Smooth muscle cell (in vitro differentiated cells): ENCODE measurements at regions not wholly inside any gene's neighbourhood (a gene's known extent, or its start where the extent isn't known, plus 50 kb on each side); places are given as distances from the start of the nearest gene placed in this dataset.

Source experiments
- DNase-seq: peaks from one replicate; lab custom pipeline; 2025; ENCODE audit not compliant: unreplicated experiment; lab: John Stamatoyannopoulos, UW
- H2AFZ ChIP-seq: fragments of 200-600 bp; sonication (generic); 2 replicates; pipeline ENCODE4 v1.6.0; 2016; ENCODE audit warnings: antibody characterized with exemption, low read depth, mild to moderate bottlenecking
- H3F3A ChIP-seq: fragments of 200-600 bp; sonication (generic); 2 replicates; pipeline ENCODE4 v1.6.0; 2017; ENCODE audit warnings: antibody characterized with exemption, low read depth
- H3K27ac ChIP-seq: fragments of 200-600 bp; sonication (generic); 2 replicates; pipeline ENCODE4 v1.5.1; 2016; ENCODE audit warnings: low read depth, mild to moderate bottlenecking
- H3K27me3 ChIP-seq: fragments of 200-600 bp; sonication (generic); 2 replicates; pipeline ENCODE4 v1.6.1; 2016; ENCODE audit warnings: low read depth, mild to moderate bottlenecking
- H3K36me3 ChIP-seq: fragments of 200-600 bp; sonication (generic); 2 replicates; pipeline ENCODE4 v1.5.1; 2016; ENCODE audit warnings: low read depth
- H3K4me1 ChIP-seq: fragments of 200-600 bp; sonication (generic); 2 replicates; pipeline ENCODE4 v1.5.1; 2016; ENCODE audit warnings: low read depth
- H3K4me2 ChIP-seq: fragments of 200-600 bp; sonication (generic); 2 replicates; pipeline ENCODE4 v1.6.0; 2016; ENCODE audit warnings: mild to moderate bottlenecking
- H3K4me3 ChIP-seq: fragments of 200-600 bp; sonication (generic); 2 replicates; pipeline ENCODE4 v1.5.1; 2016; ENCODE audit warnings: mild to moderate bottlenecking
- H3K79me2 ChIP-seq: fragments of 200-600 bp; sonication (generic); 2 replicates; pipeline ENCODE4 v1.6.0; 2016; ENCODE audit warnings: low read depth, mild to moderate bottlenecking
- H3K9ac ChIP-seq: fragments of 200-600 bp; sonication (generic); 2 replicates; pipeline ENCODE4 v1.6.0; 2016; ENCODE audit warnings: low read depth
- H3K9me3 ChIP-seq: fragments of 200-600 bp; sonication (generic); replicated peaks from 2 replicates; pipeline ENCODE4 v1.5.1; 2016; ENCODE audit warnings: low read depth
- H4K20me1 ChIP-seq: fragments of 200-600 bp; sonication (generic); 2 replicates; pipeline ENCODE4 v1.6.0; 2016; ENCODE audit warnings: low read depth
- WGBS: methylation state at CpG from one replicate; pipeline ENCODE4 v1.1.7; 2016; ENCODE audit warnings: low lambda C conversion rate; 5-methylcytosine and 5-hydroxymethylcytosine counted together
- TF ChIP-seq, protein P1 (sequence below): fragments of 200-600 bp; sonication (generic); IDR thresholded peaks from 2 replicates; pipeline ENCODE4 v1.5.1; 2017; ENCODE audit warnings: borderline replicate concordance, mild to moderate bottlenecking, antibody characterized with exemption; ENCODE audit not compliant: insufficient read depth, poor library complexity, severe bottlenecking

DNA sequence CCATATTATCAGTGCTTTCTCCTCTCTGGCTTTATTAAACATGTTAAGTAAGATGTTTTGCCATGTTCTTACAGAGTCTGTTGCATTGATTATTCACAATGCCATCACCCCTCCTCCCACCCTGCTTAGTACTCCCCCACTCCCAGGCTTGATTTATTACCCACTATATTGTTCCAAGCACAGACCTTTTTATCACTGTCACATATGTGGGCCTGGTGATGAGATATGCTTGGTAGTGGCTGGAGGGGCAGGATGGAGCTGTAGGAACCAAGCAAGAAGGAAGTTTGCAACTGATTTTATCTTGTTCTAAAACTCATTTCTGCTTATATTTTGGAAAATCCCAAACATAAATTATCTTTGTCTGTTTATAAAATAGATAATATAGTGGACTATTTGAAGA is 748.2 kb upstream of the CELF4 start:
- no peak overlapping the region for H3K9ac ChIP-seq
- no peak for DNase-seq

DNA sequence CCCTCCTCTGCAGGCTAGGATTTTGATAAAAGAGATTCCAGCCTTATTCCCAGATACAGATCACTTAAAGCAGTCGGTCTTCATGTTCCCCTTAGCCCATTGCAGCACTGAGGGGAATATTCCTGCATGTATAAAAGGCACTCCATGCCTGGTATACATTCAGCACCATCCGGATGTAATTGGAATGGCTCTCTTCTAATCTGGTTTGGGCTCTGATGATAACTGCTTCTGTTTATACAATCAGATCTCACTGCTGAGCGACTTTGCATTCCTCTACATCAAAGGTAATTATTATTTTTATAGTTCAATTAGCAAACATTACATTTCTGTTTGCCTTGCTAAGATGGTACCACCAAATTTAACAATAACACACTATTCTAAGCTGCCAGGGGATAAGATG is 746.9 kb upstream of the CELF4 start:
- no peaks in the 10 kb centered on the region for H4K20me1 ChIP-seq
- H3F3A ChIP-seq = no peaks in the 10 kb centered on the region
- no peaks in the 10 kb centered on the region for H3K36me3 ChIP-seq
- 75% methylated on average over 3 of the region's 3 CpGs for WGBS
- no peaks in the 10 kb centered on the region for H3K27me3 ChIP-seq
- no peak overlapping the region for H3K4me2 ChIP-seq
- H3K27ac ChIP-seq = no peak overlapping the region
- H3K4me1 ChIP-seq = no peaks in the 10 kb centered on the region
- no peaks in the 10 kb centered on the region for H3K9me3 ChIP-seq
- TF ChIP-seq, protein P1, sequence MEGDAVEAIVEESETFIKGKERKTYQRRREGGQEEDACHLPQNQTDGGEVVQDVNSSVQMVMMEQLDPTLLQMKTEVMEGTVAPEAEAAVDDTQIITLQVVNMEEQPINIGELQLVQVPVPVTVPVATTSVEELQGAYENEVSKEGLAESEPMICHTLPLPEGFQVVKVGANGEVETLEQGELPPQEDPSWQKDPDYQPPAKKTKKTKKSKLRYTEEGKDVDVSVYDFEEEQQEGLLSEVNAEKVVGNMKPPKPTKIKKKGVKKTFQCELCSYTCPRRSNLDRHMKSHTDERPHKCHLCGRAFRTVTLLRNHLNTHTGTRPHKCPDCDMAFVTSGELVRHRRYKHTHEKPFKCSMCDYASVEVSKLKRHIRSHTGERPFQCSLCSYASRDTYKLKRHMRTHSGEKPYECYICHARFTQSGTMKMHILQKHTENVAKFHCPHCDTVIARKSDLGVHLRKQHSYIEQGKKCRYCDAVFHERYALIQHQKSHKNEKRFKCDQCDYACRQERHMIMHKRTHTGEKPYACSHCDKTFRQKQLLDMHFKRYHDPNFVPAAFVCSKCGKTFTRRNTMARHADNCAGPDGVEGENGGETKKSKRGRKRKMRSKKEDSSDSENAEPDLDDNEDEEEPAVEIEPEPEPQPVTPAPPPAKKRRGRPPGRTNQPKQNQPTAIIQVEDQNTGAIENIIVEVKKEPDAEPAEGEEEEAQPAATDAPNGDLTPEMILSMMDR = no peak
- no peak for DNase-seq
- H3K9ac ChIP-seq = no peak overlapping the region
- H2AFZ ChIP-seq = no peak overlapping the region
- H3K4me3 ChIP-seq = no peak overlapping the region
- no peaks in the 10 kb centered on the region for H3K79me2 ChIP-seq

More for the DNA sequence above, 748.2 kb upstream of the CELF4 start:
- Histone ChIP-seq H3K4me2 (no peak overlapping the region), H3K27me3 (no peaks in the 10 kb centered on the region), H4K20me1 (no peaks in the 10 kb centered on the region), H3K9me3 (no peaks in the 10 kb centered on the region), H3K36me3 (no peaks in the 10 kb centered on the region), H3K79me2 (no peaks in the 10 kb centered on the region), H2AFZ (no peak overlapping the region), H3K4me1 (no peaks in the 10 kb centered on the region), H3F3A (no peaks in the 10 kb centered on the region), H3K4me3 (no peak overlapping the region), H3K27ac (no peak overlapping the region)
- TF ChIP-seq, protein P1 = no peak

DNA sequence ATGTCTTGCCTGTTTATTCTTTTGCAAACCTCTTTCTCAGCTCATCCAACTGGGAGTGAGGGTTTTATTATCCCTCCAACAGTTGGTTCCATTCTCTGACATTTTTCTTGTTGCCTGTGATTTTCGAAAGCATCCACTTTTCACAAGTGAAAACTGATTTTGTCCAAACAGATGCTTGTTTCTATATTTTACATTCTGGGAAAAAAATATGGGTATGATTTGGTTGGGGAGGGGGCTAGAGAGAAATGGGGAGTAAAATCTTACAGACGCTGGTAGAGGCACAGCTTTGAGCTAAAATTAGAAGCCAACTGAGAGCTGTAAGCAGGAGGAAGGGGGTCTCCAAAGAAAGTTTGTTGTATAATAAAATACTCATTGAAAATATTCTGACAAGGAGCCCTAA is 745.3 kb upstream of the CELF4 start:
- Histone ChIP-seq H3K36me3 (no peaks in the 10 kb centered on the region), H3K27ac (no peak overlapping the region), H3K4me3 (no peak overlapping the region), H4K20me1 (no peaks in the 10 kb centered on the region), H3K27me3 (no peaks in the 10 kb centered on the region), H3K9me3 (no peaks in the 10 kb centered on the region), H3K9ac (no peak overlapping the region), H2AFZ (no peak overlapping the region), H3K4me1 (no peaks in the 10 kb centered on the region), H3K79me2 (no peaks in the 10 kb centered on the region), H3F3A (no peaks in the 10 kb centered on the region), H3K4me2 (no peak overlapping the region)
- no peak for DNase-seq
- TF ChIP-seq, protein P1 = no peak
- WGBS = 85% methylated on average over 2 of the region's 2 CpGs

DNA sequence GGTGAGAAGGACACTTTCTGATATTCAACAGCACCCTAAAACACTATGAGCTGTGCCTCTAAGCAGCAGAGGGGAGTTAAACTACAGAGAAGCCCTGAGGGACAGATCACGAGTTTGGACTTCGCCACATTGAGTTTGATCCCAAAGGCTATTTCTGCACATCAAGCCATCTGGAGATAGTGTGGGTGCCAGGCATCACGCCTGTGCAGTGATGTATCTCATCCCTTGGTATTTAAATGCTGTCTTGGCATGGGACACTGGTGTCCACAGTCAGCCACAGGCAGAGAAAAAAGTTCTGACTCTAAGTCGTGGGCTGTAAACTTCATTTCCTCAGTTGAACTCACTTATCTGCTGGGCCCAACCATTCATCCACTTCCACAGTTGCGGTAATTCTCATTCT is 742.3 kb upstream of the CELF4 start:
- TF ChIP-seq, protein P1 = no peak
- no peak overlapping the region for H3K4me2 ChIP-seq
- H3F3A ChIP-seq = no peaks in the 10 kb centered on the region
- H3K4me3 ChIP-seq = no peak overlapping the region
- DNase-seq = no peak
- no peak overlapping the region for H2AFZ ChIP-seq
- H4K20me1 ChIP-seq = no peaks in the 10 kb centered on the region
- H3K27ac ChIP-seq = no peak overlapping the region
- 91% methylated on average over 5 of the region's 5 CpGs for WGBS
- no peaks in the 10 kb centered on the region for H3K36me3 ChIP-seq
- no peaks in the 10 kb centered on the region for H3K79me2 ChIP-seq
- H3K4me1 ChIP-seq = no peaks in the 10 kb centered on the region
- H3K9me3 ChIP-seq = no peaks in the 10 kb centered on the region
- H3K9ac ChIP-seq = no peak overlapping the region
- H3K27me3 ChIP-seq = no peaks in the 10 kb centered on the region
